ENCODE measurements at regions not wholly inside any gene's neighbourhood (a gene's known extent, or its start where the extent isn't known, plus 50 kb on each side); places are given as distances from the start of the nearest gene placed in this dataset.

GRCh38 chr2:64771737-64772136, 118.0 kb upstream of the SERTAD2 start:
- no peak for TF ChIP-seq POLR2AphosphoS5 (IDR thresholded peaks at IDR 0.05; ENCODE audit: low read depth, low read length)
- no peak for TF ChIP-seq CTCF (IDR thresholded peaks at IDR 0.05)
- TF ChIP-seq REST (IDR thresholded peaks at IDR 0.05; ENCODE audit: insufficient read depth in 1 of 2, low read depth in 2 of 2, low read length in 1 of 2) = no peak
- TF ChIP-seq TCF7L2 (IDR thresholded peaks at IDR 0.05; ENCODE audit: low read depth, low read length) = no peak
